NCI-H1105 (cell line): ENCODE measurements at regions not wholly inside any gene's neighbourhood (a gene's known extent, or its start where the extent isn't known, plus 50 kb on each side); places are given as distances from the start of the nearest gene placed in this dataset.
"Not testable (repeated sequence)": the region's sequence is repeated elsewhere in the genome, so short reads cannot be mapped to it uniquely, and the experiment has no call there.

Experiments
- DNase-seq: peaks from one replicate; lab custom pipeline; 2025; lab: John Stamatoyannopoulos, UW

DNA sequence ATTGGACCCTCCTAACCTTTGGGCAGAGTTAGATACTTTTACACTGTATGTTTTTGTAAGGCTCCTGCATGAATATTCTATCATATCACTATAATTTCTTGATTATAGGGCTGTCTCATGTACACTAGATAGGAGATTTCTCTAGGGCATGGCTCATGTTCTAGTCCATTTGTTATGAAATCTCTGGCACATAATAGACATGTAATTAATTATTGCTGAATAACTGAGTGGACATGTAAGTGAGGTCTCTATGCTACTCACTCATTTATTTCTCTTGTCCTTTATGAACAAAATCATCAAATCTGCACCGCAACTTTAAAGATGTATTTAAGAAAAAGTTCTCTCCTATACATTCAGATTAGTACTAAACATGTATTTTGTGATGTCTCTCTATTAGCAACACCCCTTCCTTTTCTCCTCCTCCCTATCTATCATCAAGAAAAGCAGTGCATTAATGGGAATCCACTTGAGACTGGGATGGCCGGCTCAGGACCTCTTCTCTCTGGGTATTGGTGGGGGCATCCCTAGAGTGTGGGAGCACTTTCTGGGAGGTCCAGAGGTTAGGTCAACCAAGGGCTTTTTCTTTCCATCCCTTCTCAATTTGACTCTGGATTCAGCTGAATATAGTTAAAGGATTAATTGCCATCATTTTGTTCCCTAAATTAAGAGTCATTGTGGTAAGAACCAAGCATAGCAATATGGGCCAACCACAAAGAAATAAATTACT, 168.0 kb upstream of the HMGA2 start:
- no peak for DNase-seq

DNA sequence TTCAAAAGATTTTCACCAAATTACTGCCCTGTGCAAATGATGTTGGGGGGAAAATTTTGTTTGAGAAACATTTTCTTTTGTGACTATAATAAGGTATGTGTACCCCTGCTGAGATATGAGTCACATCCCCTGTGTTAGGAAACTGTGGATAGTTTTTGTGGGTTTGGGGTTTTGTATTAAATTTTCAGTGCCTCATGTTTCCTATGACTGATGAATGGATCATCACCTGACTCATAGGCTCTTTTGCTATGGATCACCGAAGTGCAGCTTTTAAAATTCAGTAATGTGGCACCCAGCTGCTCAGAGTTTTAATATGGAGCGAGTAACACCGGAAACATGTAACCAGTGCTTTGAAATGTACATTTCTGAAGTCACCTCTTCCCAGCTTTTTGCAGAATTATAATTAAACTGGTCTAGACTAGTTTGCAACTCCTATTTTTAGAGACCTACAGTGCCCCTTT, 167.4 kb upstream of the HMGA2 start:
- DNase-seq = no peak

DNA sequence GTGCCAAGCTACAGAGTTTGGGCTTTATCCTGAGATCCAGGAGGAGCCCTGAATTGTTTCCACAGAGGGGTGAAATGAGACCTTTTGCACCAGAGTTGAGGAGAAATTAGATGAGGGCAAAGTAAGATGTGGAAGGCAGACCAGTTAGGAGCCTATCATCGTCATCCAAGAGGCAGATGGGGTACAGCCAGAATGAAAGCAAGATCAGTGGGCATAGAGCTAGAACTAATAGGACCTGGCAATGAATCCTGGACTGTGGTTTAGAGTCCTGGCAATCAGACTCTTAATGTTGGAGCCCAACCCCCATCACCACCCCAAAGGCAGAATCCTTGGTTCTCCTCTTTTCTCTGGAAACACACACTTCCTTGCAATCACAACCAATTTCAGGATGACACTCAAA, 166.6 kb upstream of the HMGA2 start:
- DNase-seq = no peak

DNA sequence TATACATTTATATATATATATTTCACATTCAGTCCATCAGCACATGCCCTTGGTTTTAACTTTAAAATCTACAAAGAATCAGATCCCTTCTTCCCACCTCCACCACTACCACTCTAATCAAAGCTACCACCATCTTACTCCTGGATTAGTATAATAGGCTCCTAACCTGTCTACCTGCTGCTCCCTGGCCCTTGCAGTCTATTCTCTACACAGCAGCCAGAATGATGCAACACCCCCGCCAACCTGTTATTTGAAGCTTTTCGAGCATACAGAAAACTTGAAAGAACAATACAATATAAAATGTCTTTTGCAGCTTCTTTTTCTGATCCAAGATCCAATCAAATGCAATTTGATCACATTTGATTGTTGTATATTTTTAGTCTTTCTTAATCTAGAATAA, 165.9 kb upstream of the HMGA2 start:
- no peak for DNase-seq

DNA sequence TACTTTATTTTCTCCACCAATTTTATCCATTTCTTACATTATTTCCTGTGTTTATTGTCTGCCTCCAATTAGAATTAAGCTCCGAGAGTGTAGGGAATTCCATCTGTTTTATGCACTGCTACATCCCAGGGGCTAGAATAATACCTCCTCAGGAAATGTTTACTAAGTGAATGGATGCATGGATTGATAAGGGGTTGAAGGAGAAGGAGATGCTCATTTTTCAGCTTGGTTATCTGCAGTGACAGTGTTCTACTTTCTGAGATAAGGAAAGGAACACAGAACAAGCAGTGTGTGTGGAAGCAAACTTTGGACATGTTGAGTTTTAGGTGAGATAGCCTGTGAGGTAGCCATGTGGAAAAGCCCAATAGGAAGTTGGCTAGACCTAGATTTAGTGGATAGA, 164.6 kb upstream of the HMGA2 start:
- no peak for DNase-seq

DNA sequence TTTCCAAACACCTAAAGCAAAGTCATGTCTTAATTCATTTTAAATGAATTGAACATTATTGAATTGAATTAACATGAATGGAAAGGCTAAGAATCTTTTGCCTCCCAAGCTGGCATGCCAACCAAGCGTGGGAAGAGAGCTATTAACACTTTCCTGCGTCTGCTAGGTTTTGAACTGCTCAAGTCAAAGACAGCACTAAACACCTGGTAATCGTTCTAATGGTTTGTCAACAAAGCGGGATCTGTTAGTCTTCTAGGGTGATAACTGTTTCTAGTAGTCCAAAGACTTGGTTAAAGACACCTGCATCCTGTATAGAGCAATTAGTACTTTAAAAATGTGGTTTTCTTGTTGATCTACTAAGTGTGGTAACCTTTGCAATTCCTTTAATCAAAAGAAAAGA, 164.2 kb upstream of the HMGA2 start:
- DNase-seq = no peak

DNA sequence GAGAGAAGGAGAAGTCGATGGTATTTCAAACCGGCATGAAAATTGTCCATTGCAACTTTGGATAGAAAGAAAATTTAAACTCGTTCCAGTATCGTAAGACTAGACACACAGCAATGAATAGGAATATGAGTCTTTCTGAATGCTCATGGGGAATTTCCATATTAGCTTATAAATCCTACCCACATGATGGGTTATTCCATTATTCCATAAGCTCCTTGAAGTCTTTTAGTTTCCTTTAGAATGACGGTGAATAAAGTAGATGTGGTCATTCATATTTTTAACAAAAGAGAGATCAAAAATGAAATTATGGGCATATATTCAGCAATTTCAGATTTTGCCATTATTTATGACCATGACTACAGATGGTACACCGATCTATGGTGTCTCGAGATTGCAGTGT, 163.4 kb upstream of the HMGA2 start:
- no peak for DNase-seq

DNA sequence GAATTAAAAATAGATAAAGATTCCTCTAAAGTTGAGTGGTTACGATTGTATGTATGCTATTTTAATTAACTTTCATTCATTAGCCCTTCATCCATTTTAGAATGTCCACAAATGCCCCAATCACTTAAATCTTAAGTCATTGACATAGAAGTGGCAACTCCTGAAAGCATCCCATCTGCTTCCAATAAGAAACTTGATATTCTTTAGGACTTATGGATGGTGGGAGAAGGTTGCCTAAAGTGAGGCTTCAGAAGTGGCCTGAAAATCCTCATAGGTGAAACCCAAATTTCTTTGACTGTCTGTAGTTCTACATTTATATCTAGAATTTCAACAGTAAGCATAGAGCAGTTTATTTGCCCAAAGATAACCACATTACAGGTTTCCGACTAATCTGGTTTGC, 161.7 kb upstream of the HMGA2 start:
- no peak for DNase-seq

DNA sequence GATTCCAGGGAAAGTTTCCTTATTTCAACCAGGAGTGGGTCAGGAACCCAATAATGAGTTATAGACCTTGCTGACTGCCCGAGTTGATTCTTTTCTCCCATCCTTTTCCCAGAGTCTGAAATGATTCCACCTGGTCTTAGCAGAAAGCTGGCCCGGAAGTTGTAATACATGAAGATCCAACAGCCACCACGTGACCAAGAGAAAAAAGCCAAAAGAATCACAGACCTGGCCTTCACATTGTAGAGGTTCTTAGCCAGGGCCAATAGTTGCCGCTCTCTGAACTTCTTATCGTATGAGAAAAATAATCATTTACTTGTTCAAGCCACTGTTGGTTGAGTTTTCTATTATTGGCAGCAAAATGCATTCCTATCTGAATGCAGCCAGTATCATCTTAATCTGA, 161.2 kb upstream of the HMGA2 start:
- no peak for DNase-seq

DNA sequence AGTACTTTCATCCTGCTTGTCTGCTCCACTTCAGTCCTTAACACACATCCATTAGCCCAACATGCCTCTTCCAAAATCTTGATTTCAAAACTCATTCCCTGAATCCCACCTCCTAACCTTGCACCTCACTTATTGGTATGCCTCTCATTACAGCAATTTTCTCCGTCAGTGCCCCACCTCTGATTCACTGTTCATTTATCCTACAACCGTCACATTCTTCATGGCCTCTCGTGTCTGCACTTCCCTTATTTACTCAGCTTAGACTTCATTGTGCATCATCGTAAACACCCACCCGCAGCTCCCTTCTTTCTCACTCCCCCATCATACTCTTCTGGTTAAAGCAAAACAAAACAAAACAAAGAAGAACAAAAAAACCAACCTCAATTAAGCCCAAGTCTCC, 160.6 kb upstream of the HMGA2 start:
- no peak for DNase-seq

DNA sequence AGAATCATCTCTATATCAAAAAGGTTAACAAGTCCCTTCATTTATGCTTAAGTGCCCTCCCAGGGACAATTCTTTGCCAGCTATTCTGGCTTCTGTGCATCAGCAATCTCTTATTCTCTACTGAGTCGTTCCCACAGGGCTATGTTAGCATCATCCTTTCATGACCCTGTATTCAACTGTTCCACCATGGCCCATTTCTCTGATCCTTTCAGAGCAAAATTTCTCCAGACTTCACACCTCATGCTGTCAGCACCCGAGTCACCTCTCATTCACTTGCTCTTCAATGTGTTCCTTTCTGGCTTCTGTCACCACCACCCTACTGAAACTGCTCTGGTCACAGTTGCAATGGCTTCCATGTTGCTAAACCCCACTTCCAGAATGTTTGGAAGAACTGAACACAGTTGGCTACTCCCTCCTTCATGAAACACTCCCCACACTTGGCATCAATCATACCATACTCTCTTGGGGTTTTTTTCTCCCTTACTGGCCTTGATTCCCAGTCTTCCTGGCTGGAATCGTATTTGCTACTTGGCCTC, 159.5 kb upstream of the HMGA2 start:
- no peak for DNase-seq

DNA sequence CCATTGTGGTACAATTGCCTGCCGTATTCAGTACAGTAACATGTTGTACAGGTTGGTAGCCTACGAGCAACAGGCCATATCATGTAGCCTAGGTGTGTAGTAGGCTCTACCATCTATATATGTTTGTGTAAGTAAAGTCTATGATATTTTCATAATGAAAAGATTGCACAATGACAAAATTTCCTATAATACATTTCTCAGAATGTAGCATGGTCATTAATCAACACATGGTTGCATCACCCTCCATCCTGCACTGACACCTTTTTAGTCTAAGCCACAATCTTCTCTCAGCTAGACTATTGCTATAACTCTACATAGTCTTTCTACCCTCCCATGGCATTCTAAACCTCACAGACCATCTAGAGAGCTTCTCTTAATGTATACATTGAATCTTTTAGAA, 158.5 kb upstream of the HMGA2 start:
- DNase-seq = no peak

DNA sequence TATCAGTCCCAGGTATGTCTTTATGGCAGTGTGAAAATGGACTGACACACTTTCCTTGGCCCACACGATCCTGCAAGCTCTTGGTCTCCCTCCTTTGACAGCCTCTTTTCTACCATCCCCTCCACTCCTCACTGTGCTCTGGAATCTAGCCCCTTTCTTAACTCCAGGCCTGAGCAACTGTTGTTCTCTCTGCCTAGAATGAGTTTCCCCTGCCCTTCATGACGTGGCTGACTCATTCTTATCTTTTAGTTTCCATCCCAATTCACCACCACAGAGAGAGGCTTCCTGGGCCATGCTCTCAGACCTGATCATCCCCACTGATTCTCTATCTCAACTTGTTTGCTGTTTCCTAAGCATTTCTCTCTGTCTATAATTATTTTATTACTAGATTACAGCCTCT, 157.4 kb upstream of the HMGA2 start:
- DNase-seq = no peak

DNA sequence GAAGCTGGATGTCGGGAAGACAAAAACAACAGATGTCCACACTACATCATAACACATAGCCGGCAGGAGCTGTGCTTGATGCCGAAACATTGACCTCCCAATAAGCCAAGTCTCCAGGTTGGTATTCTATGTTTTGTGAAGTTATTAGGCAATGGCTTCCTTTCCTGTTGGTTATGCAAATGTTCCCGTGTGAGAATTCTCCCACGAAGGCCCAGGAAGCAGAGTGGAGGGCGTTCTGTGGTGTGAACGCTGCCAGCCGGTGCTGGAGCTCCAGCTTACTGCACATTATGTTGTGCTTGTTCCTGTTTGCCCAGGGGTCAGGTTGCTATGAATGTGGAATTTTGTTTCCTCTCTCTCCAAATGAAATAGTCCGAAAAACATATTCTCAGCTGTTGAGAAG, 156.4 kb upstream of the HMGA2 start:
- no peak for DNase-seq

DNA sequence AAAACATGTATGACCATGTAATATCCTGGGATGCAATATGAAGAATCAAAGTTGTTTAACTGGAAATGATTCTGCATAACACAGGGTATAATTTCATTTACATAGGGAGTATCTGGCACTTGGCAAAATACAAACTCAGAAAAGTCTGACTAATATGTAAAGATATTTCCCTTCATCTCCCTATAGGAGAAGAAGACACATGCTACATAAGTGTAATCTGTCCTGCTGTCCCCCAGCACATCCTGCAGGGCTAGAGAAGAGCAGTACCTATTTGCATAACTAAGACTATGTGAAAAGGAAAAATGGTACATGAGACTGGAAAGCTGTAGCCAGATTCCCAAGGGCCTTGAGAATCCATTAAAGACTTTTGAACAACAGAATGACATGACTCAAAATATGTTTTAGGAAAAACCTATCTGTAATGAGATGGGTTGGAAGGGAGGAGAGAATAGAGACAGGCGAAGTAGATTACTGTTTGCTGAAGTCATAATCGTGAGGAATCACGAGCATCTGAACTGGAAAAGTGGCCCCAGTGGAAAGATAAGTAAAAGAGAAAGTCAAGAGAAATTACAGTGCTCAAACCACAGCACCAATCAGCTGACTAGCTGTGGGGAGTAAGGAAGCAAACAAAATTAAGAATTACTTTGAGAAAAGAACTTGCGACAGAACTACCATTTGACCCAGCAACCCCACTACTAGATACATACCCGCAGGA, 155.1 kb upstream of the HMGA2 start:
- DNase-seq = no peak

DNA sequence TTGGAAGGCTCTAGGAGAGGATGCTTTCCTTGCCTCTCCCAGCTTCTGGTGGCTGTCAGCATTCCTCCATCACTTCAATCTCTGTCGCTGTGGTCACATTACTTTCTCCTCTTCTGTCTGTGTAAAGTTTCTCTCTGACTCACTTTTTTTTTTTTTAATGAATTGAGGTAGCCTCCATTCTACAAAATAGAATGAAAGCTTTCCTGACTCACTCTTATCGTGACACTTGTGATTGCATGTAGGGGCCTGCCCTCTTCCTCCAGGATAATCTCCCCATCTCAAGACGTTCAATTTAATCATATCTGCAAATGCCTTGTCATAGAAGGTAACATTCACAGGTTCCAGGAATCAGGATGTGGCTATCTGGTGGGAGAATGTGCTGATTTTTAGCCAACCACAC, 153.5 kb upstream of the HMGA2 start:
- no peak for DNase-seq

DNA sequence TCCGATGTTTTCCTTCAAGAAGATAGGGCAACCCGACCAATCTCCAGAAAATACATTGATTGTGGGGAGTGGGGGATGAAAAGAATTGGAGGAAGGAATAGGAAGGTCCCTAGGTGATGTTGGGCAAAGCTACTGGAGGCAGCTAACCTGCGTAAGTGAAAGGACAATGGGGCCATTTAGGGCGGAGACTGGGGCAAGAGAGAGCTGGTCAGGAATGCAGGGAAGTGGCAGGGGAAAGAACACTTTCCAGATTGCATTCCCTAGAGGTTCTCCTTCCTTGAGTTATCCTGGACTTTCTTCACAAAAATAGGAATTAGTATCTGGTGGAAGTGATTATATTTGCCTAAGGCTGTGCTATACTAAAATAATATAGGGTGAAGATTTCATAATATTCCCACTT, 151.8 kb upstream of the HMGA2 start:
- no peak for DNase-seq

DNA sequence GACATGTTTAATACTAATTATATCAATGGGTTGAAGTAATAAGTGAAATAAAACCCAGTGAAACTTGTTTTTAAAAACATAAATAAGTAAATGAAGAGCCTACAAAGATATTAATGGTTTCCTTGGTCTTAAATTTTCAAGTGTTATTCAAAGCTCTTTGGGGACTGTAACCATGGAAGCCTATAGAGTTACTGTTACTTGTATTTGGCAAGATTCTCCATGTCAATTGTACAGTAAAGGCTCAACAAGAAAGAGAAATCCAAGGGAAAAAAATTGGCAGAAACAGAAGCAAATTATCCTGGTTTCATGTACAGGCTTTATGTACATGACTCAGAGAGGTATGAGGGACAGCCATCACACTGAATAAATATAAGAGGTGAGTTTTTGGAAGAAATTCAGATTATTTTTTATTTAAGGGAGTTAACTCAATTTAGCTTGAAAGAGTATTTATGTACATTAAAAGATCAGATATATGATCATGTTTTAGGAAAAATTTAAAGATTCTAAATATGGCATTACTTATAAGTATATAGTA, 151.1 kb upstream of the HMGA2 start:
- no peak for DNase-seq

DNA sequence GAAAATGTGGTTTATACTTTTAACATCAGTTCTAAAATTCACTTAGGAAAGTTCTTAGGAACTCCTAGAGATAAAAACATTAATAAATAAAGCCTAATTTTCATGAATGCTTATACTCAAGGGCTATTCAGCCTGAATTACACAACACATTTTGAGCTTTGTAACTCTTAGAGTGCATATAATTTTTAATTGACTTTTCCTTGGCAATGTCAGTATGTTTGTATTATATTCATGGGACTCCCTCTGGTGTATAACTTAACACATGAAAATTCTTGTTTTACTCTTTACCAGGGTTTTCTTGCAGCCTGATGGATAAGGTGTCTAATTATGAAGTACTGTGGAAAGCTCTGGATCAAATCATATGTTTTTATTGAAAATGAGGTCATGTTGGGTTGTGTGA, 150.6 kb upstream of the HMGA2 start:
- DNase-seq = no peak

DNA sequence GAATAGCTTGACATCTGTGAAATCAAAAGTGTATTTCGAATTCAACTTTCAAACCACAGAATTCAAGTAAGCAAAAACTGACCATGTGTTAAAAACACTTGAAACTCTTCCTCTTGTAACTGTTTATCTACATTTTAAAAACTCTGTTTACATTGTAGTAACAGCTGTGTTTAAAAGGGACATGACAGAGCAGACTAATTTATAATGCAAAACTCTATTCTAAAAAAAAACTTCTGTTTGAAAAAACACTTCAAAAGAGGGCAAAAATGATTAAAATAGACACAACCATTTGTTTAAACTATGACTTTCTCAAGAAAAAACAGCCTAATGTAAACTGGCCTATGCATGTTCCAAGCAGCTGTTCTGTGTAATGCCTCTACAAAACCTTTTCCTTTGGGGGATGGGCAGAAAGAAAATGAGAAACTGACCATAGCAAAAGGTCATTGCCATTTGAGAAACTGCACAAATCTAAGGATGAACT, 149.1 kb upstream of the HMGA2 start:
- DNase-seq = no peak

DNA sequence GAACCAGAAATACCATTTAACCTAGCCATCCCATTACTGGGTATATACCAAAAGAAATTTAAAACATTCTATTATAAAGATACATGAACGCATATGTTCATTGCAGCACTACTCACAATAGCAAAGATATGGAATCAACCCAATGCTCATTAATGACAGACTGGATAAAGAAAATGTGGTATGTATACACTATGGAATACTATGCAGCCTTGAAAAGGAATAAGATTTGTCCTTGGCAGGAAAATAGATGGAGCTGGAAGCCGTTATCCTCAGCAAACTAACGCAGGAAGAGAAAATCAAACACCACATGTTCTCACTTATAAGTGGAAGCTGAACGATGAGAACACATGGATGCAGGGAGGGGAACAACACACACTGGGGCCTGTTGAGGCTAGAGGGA, 146.1 kb upstream of the HMGA2 start:
- not testable (repeated sequence) for DNase-seq

DNA sequence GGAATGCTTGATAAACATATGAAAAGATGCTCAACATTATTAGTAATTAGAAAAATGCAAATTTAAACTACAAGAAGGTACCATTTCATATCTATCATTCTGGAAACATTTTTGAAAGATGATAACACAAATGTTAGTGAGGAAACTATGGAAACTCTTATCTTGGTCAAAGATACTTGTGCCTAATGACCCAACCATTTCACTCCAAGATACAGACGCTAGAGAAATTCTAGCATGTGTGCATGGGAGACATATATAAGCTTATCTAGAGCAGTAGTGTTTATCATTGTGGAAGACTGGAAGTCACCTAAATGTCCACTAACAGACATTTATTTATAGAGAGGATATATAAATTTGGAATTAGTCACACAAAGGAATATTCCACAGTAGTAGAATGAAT, 143.1 kb upstream of the HMGA2 start:
- no peak for DNase-seq

DNA sequence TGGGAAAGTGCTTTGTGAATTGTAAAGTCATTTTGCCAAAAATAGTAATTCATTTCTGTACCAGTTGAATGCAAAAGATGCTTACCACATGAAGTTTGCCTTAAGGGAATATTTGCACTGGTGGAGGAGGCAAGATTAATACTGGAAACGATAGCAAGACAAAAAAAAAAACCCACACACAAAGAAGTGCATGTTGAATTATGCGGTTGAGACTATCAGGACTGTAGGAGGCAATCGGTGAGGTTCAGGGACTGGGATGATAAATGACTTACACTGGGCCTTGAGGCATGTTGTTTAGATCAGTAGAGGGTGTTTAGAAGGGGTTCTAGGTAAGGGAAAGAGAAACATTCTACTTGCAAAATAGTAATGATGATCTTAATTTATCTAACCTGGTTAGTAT, 142.2 kb upstream of the HMGA2 start:
- DNase-seq = no peak
